H9 (cell line): ENCODE measurements at regions not wholly inside any gene's neighbourhood (a gene's known extent, or its start where the extent isn't known, plus 50 kb on each side); places are given as distances from the start of the nearest gene placed in this dataset.

Experiments
- DNase-seq: peaks from one replicate; pipeline ENCODE4 v3.0.0-alpha.2; 2017
- H2AFZ ChIP-seq: one replicate; pipeline ENCODE4 v1.6.1; 2013; ENCODE audit warnings: mild to moderate bottlenecking, low read length, control low read depth, moderate library complexity
- H2AK5ac ChIP-seq: 2 replicates; pipeline ENCODE4 v1.6.1; 2013; ENCODE audit warnings: low read length, control low read depth, mixed read lengths; ENCODE audit not compliant: insufficient read length
- H2BK120ac ChIP-seq: one replicate; pipeline ENCODE4 v1.6.1; 2013; ENCODE audit warnings: low read depth, mild to moderate bottlenecking, low read length, control low read depth, inconsistent platforms; ENCODE audit not compliant: poor library complexity, severe bottlenecking
- H2BK12ac ChIP-seq: 2 replicates; pipeline ENCODE4 v1.6.1; 2013; ENCODE audit warnings: low read length, control low read depth, mixed read lengths, low read depth; ENCODE audit not compliant: insufficient read length
- H2BK15ac ChIP-seq: 2 replicates; pipeline ENCODE4 v1.6.1; 2013; ENCODE audit warnings: low read depth, low read length, control low read depth
- H2BK20ac ChIP-seq: one replicate; pipeline ENCODE4 v1.6.1; 2013; ENCODE audit warnings: low read depth, mild to moderate bottlenecking, low read length, control low read depth, inconsistent platforms; ENCODE audit not compliant: poor library complexity, severe bottlenecking
- H2BK5ac ChIP-seq: 2 replicates; pipeline ENCODE4 v1.6.1; 2013; ENCODE audit warnings: low read length, control low read depth, mixed read lengths; ENCODE audit not compliant: insufficient read length
- H3K14ac ChIP-seq: 2 replicates; pipeline ENCODE4 v1.6.1; 2013; ENCODE audit warnings: low read length, control low read depth; ENCODE audit not compliant: insufficient read depth
- H3K18ac ChIP-seq: 2 replicates; pipeline ENCODE4 v1.6.1; 2013; ENCODE audit warnings: low read depth, mild to moderate bottlenecking, mixed read lengths, low read length, control low read depth; ENCODE audit not compliant: insufficient read length
- H3K23ac ChIP-seq: 2 replicates; pipeline ENCODE4 v1.6.1; 2013; ENCODE audit warnings: low read length, control low read depth, mixed read lengths, low read depth; ENCODE audit not compliant: insufficient read length
- H3K23me2 ChIP-seq: 2 replicates; pipeline ENCODE4 v1.6.1; 2013; ENCODE audit warnings: low read depth, mild to moderate bottlenecking, mixed read lengths, low read length, control low read depth; ENCODE audit not compliant: insufficient read length, poor library complexity, severe bottlenecking
- H3K27ac ChIP-seq: 2 replicates; pipeline ENCODE4 v1.5.1; 2013; ENCODE audit warnings: low read length, control low read depth, mixed read lengths, low read depth; ENCODE audit not compliant: insufficient read length
- H3K27me3 ChIP-seq: 2 replicates; pipeline ENCODE4 v1.6.1; 2013; ENCODE audit warnings: low read length, control low read depth, inconsistent platforms; ENCODE audit not compliant: insufficient read depth
- H3K4ac ChIP-seq: 2 replicates; pipeline ENCODE4 v1.6.1; 2013; ENCODE audit warnings: low read depth, mild to moderate bottlenecking, control low read depth, inconsistent platforms, low read length, moderate library complexity
- H3K4me1 ChIP-seq: 2 replicates; pipeline ENCODE4 v1.6.1; 2013; ENCODE audit warnings: low read length, control low read depth, inconsistent platforms; ENCODE audit not compliant: insufficient read depth
- H3K4me2 ChIP-seq: 2 replicates; pipeline ENCODE4 v1.6.1; 2013; ENCODE audit warnings: low read length, control low read depth, mixed read lengths; ENCODE audit not compliant: insufficient read length, insufficient read depth
- H3K56ac ChIP-seq: 2 replicates; pipeline ENCODE4 v1.6.1; 2013; ENCODE audit warnings: low read depth, mild to moderate bottlenecking, mixed read lengths, low read length, control low read depth; ENCODE audit not compliant: insufficient read length
- H3K79me1 ChIP-seq: 2 replicates; pipeline ENCODE4 v1.6.1; 2013; ENCODE audit warnings: low read depth, mild to moderate bottlenecking, moderate library complexity, low read length, control low read depth, inconsistent platforms; ENCODE audit not compliant: insufficient read depth, poor library complexity, severe bottlenecking
- H3K79me2 ChIP-seq: 2 replicates; pipeline ENCODE4 v1.6.1; 2013; ENCODE audit warnings: low read length, control low read depth, inconsistent platforms; ENCODE audit not compliant: insufficient read depth
- H3K9ac ChIP-seq: 2 replicates; pipeline ENCODE4 v1.6.1; 2013; ENCODE audit warnings: low read length, control low read depth, mixed read lengths; ENCODE audit not compliant: insufficient read length; ENCODE audit errors: extremely low read depth
- H3K9me3 ChIP-seq: one replicate; pipeline ENCODE4 v1.6.1; 2013; ENCODE audit warnings: low read depth, low read length, inconsistent platforms; ENCODE audit not compliant: control insufficient read depth
- H3T11ph ChIP-seq: one replicate; pipeline ENCODE4 v1.6.1; 2013; ENCODE audit warnings: mild to moderate bottlenecking, low read length, control low read depth, inconsistent platforms
- H4K20me1 ChIP-seq: one replicate; pipeline ENCODE4 v1.6.1; 2013; ENCODE audit not compliant: control insufficient read depth, insufficient read length, insufficient read depth
- H4K5ac ChIP-seq: 2 replicates; pipeline ENCODE4 v1.6.1; 2013; ENCODE audit warnings: low read depth, mild to moderate bottlenecking, mixed read lengths, low read length, control low read depth; ENCODE audit not compliant: insufficient read length
- H4K8ac ChIP-seq: replicated peaks from 2 replicates; pipeline ENCODE4 v1.6.1; 2013; ENCODE audit warnings: low read length, control low read depth, mixed read lengths, low read depth; ENCODE audit not compliant: insufficient read length
- H4K91ac ChIP-seq: 2 replicates; pipeline ENCODE4 v1.6.1; 2013; ENCODE audit warnings: low read depth, mild to moderate bottlenecking, moderate library complexity, mixed read lengths, low read length, control low read depth; ENCODE audit not compliant: insufficient read length
- H3K27ac Mint-ChIP-seq, 3 experiments: 2 replicates in 2 of 3; 3 replicates in 1 of 3; pipeline ENCODE4 v1.8.0; 2020 to 2021; ENCODE audit warnings: mixed read lengths in 3 of 3, mild to moderate bottlenecking in 1 of 3, moderate library complexity in 1 of 3
- H3K27me3 Mint-ChIP-seq: 2 replicates; pipeline ENCODE4 v1.8.0; 2021; ENCODE audit warnings: low read depth, mild to moderate bottlenecking, moderate library complexity, mixed read lengths
- H3K36me3 Mint-ChIP-seq, 3 experiments: 2 replicates in 2 of 3; 3 replicates in 1 of 3; pipeline ENCODE4 v1.8.0; 2020 to 2021; ENCODE audit warnings: low read depth in 3 of 3, mixed read lengths in 3 of 3; ENCODE audit not compliant: insufficient read depth in 1 of 3
- H3K4me1 Mint-ChIP-seq, 2 experiments: 2 replicates each; pipeline ENCODE4 v1.8.0; 2020; ENCODE audit warnings: mixed read lengths in 2 of 2
- H3K4me3 Mint-ChIP-seq, 2 experiments: 2 replicates in 1 of 2; 3 replicates in 1 of 2; pipeline ENCODE4 v1.8.0; 2020 to 2021; ENCODE audit warnings: mild to moderate bottlenecking in 2 of 2, mixed read lengths in 2 of 2, moderate library complexity in 1 of 2
- H3K9me3 Mint-ChIP-seq, 2 experiments: 2 replicates in 1 of 2; 3 replicates in 1 of 2; pipeline ENCODE4 v1.8.0; 2020; ENCODE audit warnings: mild to moderate bottlenecking in 2 of 2, mixed read lengths in 2 of 2, moderate library complexity in 1 of 2
- WGBS: extraction: QIAGEN DNeasy Blood & Tissue Kit; methylation state at CpG from one replicate; pipeline ENCODE4 v1.1.7; 2013; ENCODE audit warnings: missing lambda C conversion rate, low lambda C conversion rate, mixed read lengths; ENCODE audit not compliant: insufficient read length; ENCODE audit errors: extremely low coverage; 5-methylcytosine and 5-hydroxymethylcytosine counted together
- TF ChIP-seq, protein P1 (sequence below): fragments of 200-600 bp; sonication (generic); conservative IDR thresholded peaks from 3 replicates; pipeline ENCODE4 v1.8.0; 2021; ENCODE audit warnings: antibody characterized with exemption, mild to moderate bottlenecking

GRCh38 chr10:8975535-8975934 is 921.0 kb downstream of the GATA3 start:
- Histone ChIP-seq H3K56ac (no peak overlapping the region), H3K27ac (no peak overlapping the region), H2BK120ac (no peak overlapping the region), H3K18ac (no peak overlapping the region), H2AFZ (no peak overlapping the region), H2BK20ac (no peak overlapping the region), H4K5ac (no peak overlapping the region), H3K4me2 (no peak overlapping the region), H3K79me2 (no peaks in the 10 kb centered on the region), H3T11ph (no peak overlapping the region), H3K4ac (no peak overlapping the region), H2BK15ac (no peak overlapping the region), H3K79me1 (no peaks in the 10 kb centered on the region), H3K23ac (no peak overlapping the region), H3K27me3 (no peaks in the 10 kb centered on the region), H2BK12ac (no peak overlapping the region), H3K9ac (no peak overlapping the region), H3K4me1 (no peaks in the 10 kb centered on the region; the same call in 1 of the 2 replicates), H2BK5ac (no peak overlapping the region), H2AK5ac (no peak overlapping the region), H3K14ac (no peak overlapping the region), H4K20me1 (no peaks in the 10 kb centered on the region), H3K9me3 (no peaks in the 10 kb centered on the region), H4K91ac (no peak overlapping the region), H3K23me2 (no peaks in the 10 kb centered on the region), H4K8ac (no peak overlapping the region)
- Mint-ChIP-seq H3K4me3 (no peak overlapping the region), H3K36me3 (no peaks in the 10 kb centered on the region), H3K4me1 (peaks cover 5 to 9% of the 10 kb centered on the region in 2 experiments), H3K27me3 (peaks cover 4% of the 10 kb centered on the region), H3K27ac (peak overlapping the region in 1 of 3 experiments; percentile 11; a peak in 1 of 7 replicates), H3K9me3 (no peaks in the 10 kb centered on the region)
- TF ChIP-seq, protein P1, sequence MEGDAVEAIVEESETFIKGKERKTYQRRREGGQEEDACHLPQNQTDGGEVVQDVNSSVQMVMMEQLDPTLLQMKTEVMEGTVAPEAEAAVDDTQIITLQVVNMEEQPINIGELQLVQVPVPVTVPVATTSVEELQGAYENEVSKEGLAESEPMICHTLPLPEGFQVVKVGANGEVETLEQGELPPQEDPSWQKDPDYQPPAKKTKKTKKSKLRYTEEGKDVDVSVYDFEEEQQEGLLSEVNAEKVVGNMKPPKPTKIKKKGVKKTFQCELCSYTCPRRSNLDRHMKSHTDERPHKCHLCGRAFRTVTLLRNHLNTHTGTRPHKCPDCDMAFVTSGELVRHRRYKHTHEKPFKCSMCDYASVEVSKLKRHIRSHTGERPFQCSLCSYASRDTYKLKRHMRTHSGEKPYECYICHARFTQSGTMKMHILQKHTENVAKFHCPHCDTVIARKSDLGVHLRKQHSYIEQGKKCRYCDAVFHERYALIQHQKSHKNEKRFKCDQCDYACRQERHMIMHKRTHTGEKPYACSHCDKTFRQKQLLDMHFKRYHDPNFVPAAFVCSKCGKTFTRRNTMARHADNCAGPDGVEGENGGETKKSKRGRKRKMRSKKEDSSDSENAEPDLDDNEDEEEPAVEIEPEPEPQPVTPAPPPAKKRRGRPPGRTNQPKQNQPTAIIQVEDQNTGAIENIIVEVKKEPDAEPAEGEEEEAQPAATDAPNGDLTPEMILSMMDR, result no peak
- no CpG with 5 or more reads among the region's 4 CpGs for WGBS
- DNase-seq, result no peak
